ENCODE measurements at regions not wholly inside any gene's neighbourhood (a gene's known extent, or its start where the extent isn't known, plus 50 kb on each side); places are given as distances from the start of the nearest gene placed in this dataset.
A peak's percentile ranks its signal among the peaks of the same experiment; 100 is the strongest.

DNA sequence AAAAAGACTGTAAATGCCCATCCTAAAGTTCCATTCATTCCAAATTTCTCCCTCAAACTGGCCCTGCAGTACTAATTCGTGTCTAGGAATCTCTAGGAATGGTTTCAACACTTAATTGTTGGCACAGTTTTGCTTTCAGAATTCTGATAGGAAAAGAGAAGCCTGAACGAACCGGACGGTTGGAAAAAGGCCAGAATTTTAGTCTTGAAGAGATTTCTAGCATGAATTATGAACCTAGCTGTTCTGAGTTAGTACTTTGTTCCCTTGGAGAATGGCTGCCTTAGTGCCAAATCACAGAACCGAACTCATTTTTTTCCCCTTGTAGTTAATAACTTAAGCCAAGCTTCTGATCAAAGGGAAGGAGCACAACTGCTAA is 262.6 kb downstream of the ADAMTS20 start:
- Mint-ChIP-seq H3K4me3 (ENCODE audit: unreplicated experiment) (no peak overlapping the region), H3K27me3 (ENCODE audit: low read depth, unreplicated experiment) (no peaks in the 10 kb centered on the region), H3K36me3 (ENCODE audit: low read depth, unreplicated experiment) (no peaks in the 10 kb centered on the region), H3K27ac (ENCODE audit: unreplicated experiment) (no peak overlapping the region), H3K9me3 (ENCODE audit: unreplicated experiment) (no peaks in the 10 kb centered on the region), H3K4me1 (ENCODE audit: low read depth, unreplicated experiment) (peaks cover 49% of the 10 kb centered on the region)
- no peaks in the 10 kb centered on the region for H3K27me3 ChIP-seq (ENCODE audit: insufficient read depth, low read length)
- H4K20me1 ChIP-seq (ENCODE audit: insufficient read depth, low read length), result no peaks in the 10 kb centered on the region
- no peak overlapping the region for H3K4me3 ChIP-seq (ENCODE audit: insufficient read depth, low read depth, low read length)
- TF ChIP-seq, protein P1, sequence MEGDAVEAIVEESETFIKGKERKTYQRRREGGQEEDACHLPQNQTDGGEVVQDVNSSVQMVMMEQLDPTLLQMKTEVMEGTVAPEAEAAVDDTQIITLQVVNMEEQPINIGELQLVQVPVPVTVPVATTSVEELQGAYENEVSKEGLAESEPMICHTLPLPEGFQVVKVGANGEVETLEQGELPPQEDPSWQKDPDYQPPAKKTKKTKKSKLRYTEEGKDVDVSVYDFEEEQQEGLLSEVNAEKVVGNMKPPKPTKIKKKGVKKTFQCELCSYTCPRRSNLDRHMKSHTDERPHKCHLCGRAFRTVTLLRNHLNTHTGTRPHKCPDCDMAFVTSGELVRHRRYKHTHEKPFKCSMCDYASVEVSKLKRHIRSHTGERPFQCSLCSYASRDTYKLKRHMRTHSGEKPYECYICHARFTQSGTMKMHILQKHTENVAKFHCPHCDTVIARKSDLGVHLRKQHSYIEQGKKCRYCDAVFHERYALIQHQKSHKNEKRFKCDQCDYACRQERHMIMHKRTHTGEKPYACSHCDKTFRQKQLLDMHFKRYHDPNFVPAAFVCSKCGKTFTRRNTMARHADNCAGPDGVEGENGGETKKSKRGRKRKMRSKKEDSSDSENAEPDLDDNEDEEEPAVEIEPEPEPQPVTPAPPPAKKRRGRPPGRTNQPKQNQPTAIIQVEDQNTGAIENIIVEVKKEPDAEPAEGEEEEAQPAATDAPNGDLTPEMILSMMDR (IDR thresholded peaks at IDR 0.05; ENCODE audit: insufficient read depth, low read depth, low read length), result no peak
- no peak for TF ChIP-seq EZH2 (IDR thresholded peaks at IDR 0.05; ENCODE audit: insufficient read depth, low read length)
- H3K36me3 ChIP-seq (ENCODE audit: insufficient read depth, low read length), result no peaks in the 10 kb centered on the region
- no peak overlapping the region for H3K4me2 ChIP-seq (ENCODE audit: low read length)
- no peak overlapping the region for H3K9ac ChIP-seq (ENCODE audit: low read length)
- H3K4me1 ChIP-seq (ENCODE audit: insufficient read depth, low read length), result peaks cover 47% of the 10 kb centered on the region
- FAIRE-seq (peak; percentile 20), DNase-seq (ENCODE audit: low read depth) (peak; percentile 74)
- H3K27ac ChIP-seq (ENCODE audit: low read depth, low read length), result no peak overlapping the region
- no peak overlapping the region for H2AFZ ChIP-seq (ENCODE audit: low read depth, low read length)
- H3K9me3 ChIP-seq (ENCODE audit: insufficient read depth, low read depth, low read length), result no peaks in the 10 kb centered on the region
- H3K79me2 ChIP-seq (ENCODE audit: insufficient read depth, low read length), result no peaks in the 10 kb centered on the region

DNA sequence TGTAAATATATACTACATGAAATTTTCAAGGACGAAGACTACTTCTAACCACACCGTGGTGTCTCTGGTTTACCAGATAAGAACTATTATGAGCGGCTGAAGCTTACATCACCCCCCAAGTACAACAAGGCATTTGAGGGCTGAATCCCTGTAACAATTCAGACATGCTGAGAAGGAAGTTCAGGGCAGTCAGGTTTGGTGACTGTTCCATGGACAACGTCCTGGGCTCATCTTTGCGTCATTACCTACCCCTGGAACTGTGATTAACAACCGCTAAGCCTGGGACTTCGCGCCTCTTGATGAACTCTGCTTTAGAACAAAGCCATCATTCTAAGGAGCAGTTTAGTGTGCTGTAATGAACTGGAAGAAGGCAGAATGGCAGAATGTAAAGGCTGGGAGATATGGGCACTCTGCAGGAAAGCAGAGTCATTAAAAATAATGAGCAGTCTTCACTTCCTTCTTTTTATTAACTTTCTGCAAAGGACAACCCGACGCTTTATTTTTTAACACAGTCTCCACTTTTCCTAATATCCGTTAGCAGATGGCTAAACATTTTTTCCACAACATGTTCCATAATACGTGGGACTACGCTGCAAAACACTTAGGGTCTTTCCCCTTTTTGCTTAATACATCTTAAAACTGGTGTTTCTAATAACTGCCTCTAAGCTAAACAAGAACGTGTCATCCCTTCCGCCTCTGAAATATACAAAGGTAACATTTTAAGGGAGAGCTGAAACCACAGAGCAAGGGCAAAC is 263.2 kb downstream of the ADAMTS20 start:
- no peaks in the 10 kb centered on the region for H3K27me3 Mint-ChIP-seq (ENCODE audit: low read depth, unreplicated experiment)
- Histone ChIP-seq H3K4me2 (ENCODE audit: low read length) (no peak overlapping the region), H2AFZ (ENCODE audit: low read depth, low read length) (no peak overlapping the region), H3K4me3 (ENCODE audit: insufficient read depth, low read depth, low read length) (no peak overlapping the region), H3K36me3 (ENCODE audit: insufficient read depth, low read length) (no peaks in the 10 kb centered on the region), H3K79me2 (ENCODE audit: insufficient read depth, low read length) (no peaks in the 10 kb centered on the region), H3K27me3 (ENCODE audit: insufficient read depth, low read length) (no peaks in the 10 kb centered on the region), H3K4me1 (ENCODE audit: insufficient read depth, low read length) (peaks cover 53% of the 10 kb centered on the region), H4K20me1 (ENCODE audit: insufficient read depth, low read length) (no peaks in the 10 kb centered on the region), H3K27ac (ENCODE audit: low read depth, low read length) (no peak overlapping the region), H3K9ac (ENCODE audit: low read length) (no peak overlapping the region), H3K9me3 (ENCODE audit: insufficient read depth, low read depth, low read length) (no peaks in the 10 kb centered on the region)
- DNase-seq (ENCODE audit: low read depth) (no peak), FAIRE-seq (no peak)
- peaks cover 51% of the 10 kb centered on the region for H3K4me1 Mint-ChIP-seq (ENCODE audit: low read depth, unreplicated experiment)
- peak overlapping the region; percentile 2 for H3K27ac Mint-ChIP-seq (ENCODE audit: unreplicated experiment)
- H3K4me3 Mint-ChIP-seq (ENCODE audit: unreplicated experiment), result no peak overlapping the region
- no peaks in the 10 kb centered on the region for H3K36me3 Mint-ChIP-seq (ENCODE audit: low read depth, unreplicated experiment)
- no peaks in the 10 kb centered on the region for H3K9me3 Mint-ChIP-seq (ENCODE audit: unreplicated experiment)
- no peak for TF ChIP-seq EZH2 (IDR thresholded peaks at IDR 0.05; ENCODE audit: insufficient read depth, low read length)
- TF ChIP-seq, protein P1 (IDR thresholded peaks at IDR 0.05; ENCODE audit: insufficient read depth, low read depth, low read length), result no peak

DNA sequence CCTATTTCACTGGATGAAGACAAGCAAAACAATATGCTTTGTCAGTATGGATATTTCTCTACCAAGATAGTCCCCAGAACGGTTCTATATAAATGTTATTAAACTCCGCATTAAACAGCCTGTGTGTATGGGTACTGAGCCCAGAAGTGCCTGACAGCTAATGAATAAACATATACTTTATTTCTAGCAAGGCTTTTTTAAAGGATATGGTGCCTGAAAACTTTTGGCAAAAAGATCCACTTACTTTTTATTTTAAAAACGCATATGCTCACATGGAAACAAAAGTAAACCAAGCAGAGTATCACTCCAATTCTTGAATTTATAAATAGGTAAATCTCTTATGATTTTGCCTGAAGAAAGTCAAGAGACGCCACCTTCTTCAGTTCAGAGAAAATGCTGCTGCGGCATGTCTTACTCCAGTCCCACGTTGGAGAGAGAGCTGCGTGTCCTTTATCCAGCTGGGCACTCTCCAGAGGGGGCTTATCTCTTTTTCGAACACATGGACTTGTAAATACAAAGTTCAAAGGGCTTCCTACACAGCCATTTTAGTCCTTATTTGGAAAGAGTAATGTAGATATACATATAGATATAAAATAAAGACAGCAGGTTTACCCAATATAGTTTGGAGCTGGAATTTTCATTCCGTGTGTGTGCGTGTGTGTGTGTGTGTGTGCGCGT is 264.2 kb downstream of the ADAMTS20 start:
- no peak overlapping the region for H2AFZ ChIP-seq (ENCODE audit: low read depth, low read length)
- peaks cover 49% of the 10 kb centered on the region for H3K4me1 ChIP-seq (ENCODE audit: insufficient read depth, low read length)
- Mint-ChIP-seq H3K27ac (ENCODE audit: unreplicated experiment) (no peak overlapping the region), H3K36me3 (ENCODE audit: low read depth, unreplicated experiment) (no peaks in the 10 kb centered on the region), H3K4me1 (ENCODE audit: low read depth, unreplicated experiment) (peaks cover 49% of the 10 kb centered on the region), H3K4me3 (ENCODE audit: unreplicated experiment) (no peak overlapping the region), H3K27me3 (ENCODE audit: low read depth, unreplicated experiment) (no peaks in the 10 kb centered on the region), H3K9me3 (ENCODE audit: unreplicated experiment) (no peaks in the 10 kb centered on the region)
- no peaks in the 10 kb centered on the region for H3K9me3 ChIP-seq (ENCODE audit: insufficient read depth, low read depth, low read length)
- no peak overlapping the region for H3K27ac ChIP-seq (ENCODE audit: low read depth, low read length)
- H3K36me3 ChIP-seq (ENCODE audit: insufficient read depth, low read length), result no peaks in the 10 kb centered on the region
- no peak overlapping the region for H3K4me3 ChIP-seq (ENCODE audit: insufficient read depth, low read depth, low read length)
- no peak overlapping the region for H3K4me2 ChIP-seq (ENCODE audit: low read length)
- no peak for TF ChIP-seq EZH2 (IDR thresholded peaks at IDR 0.05; ENCODE audit: insufficient read depth, low read length)
- TF ChIP-seq, protein P1 (IDR thresholded peaks at IDR 0.05; ENCODE audit: insufficient read depth, low read depth, low read length), result no peak
- no peaks in the 10 kb centered on the region for H4K20me1 ChIP-seq (ENCODE audit: insufficient read depth, low read length)
- no peak for DNase-seq (ENCODE audit: low read depth)
- no peaks in the 10 kb centered on the region for H3K27me3 ChIP-seq (ENCODE audit: insufficient read depth, low read length)
- H3K79me2 ChIP-seq (ENCODE audit: insufficient read depth, low read length), result no peaks in the 10 kb centered on the region
- FAIRE-seq, result no peak
- no peak overlapping the region for H3K9ac ChIP-seq (ENCODE audit: low read length)
